Neural cell (in vitro differentiated cells): ENCODE measurements at regions not wholly inside any gene's neighbourhood (a gene's known extent, or its start where the extent isn't known, plus 50 kb on each side); places are given as distances from the start of the nearest gene placed in this dataset.

Source experiments
- CTCF ChIP-seq: fragments of 450-650 bp; IDR thresholded peaks from 2 replicates; pipeline ENCODE4 v1.5.1; 2014; ENCODE audit warnings: antibody characterized with exemption, mild to moderate bottlenecking, moderate library complexity; ENCODE audit not compliant: poor library complexity, severe bottlenecking
- EP300 ChIP-seq: fragments of 450-650 bp; conservative IDR thresholded peaks from 2 replicates; pipeline ENCODE4 v1.6.1; 2014; ENCODE audit warnings: antibody characterized with exemption, mild to moderate bottlenecking, moderate library complexity; ENCODE audit not compliant: poor library complexity, severe bottlenecking
- EZH2 ChIP-seq: fragments of 200-600, 300-800 bp; shearing (Covaris generic), sonication (generic); IDR thresholded peaks from 2 replicates; pipeline ENCODE4 v1.6.1; 2014; ENCODE audit warnings: antibody characterized with exemption, low read length, borderline replicate concordance, mild to moderate bottlenecking; ENCODE audit not compliant: insufficient read depth, poor library complexity, severe bottlenecking
- POLR2AphosphoS5 ChIP-seq: IDR thresholded peaks from 2 replicates; pipeline ENCODE4 v1.6.1; 2012
- RAD21 ChIP-seq: fragments of 450-650 bp; conservative IDR thresholded peaks from 2 replicates; pipeline ENCODE4 v1.6.1; 2014; ENCODE audit warnings: antibody characterized with exemption, mild to moderate bottlenecking, moderate library complexity
- REST ChIP-seq: IDR thresholded peaks from 2 replicates; pipeline ENCODE4 v1.6.1; 2012; ENCODE audit warnings: borderline replicate concordance
- TAF1 ChIP-seq: IDR thresholded peaks from 2 replicates; pipeline ENCODE4 v1.6.1; 2012; ENCODE audit warnings: low read depth

GRCh38 chr10:123571978-123572377, 94.2 kb upstream of the GPR26 start:
- TF ChIP-seq CTCF = no peak
- no peak for TF ChIP-seq EP300
- no peak for TF ChIP-seq POLR2AphosphoS5
- no peak for TF ChIP-seq REST
- TF ChIP-seq TAF1 = no peak
- no peak for TF ChIP-seq RAD21
- TF ChIP-seq EZH2 = no peak
